ENCODE measurements at regions not wholly inside any gene's neighbourhood (a gene's known extent, or its start where the extent isn't known, plus 50 kb on each side); places are given as distances from the start of the nearest gene placed in this dataset.

- no peak for TF ChIP-seq SIN3A (IDR thresholded peaks at IDR 0.05; ENCODE audit: borderline replicate concordance, insufficient read depth, low read length)
Observed at GRCh38 chr11:56808326-56808725, 59.8 kb upstream of the OR9G4 start.

- TF ChIP-seq TAF1 (IDR thresholded peaks at IDR 0.05; ENCODE audit: borderline replicate concordance, insufficient read depth, low read length), result no peak
- no peak for TF ChIP-seq POLR2AphosphoS5 (IDR thresholded peaks at IDR 0.05; ENCODE audit: low read depth, low read length)
- no peak for TF ChIP-seq REST (IDR thresholded peaks at IDR 0.05; ENCODE audit: insufficient read depth in 1 of 2, low read depth in 2 of 2, low read length in 2 of 2)
- TF ChIP-seq FOXP2 (optimal IDR thresholded peaks at IDR 0.05; ENCODE audit: borderline replicate concordance, extremely low read depth, extremely low read length, insufficient read depth), result no peak
- no peak for TF ChIP-seq SIN3A (IDR thresholded peaks at IDR 0.05; ENCODE audit: borderline replicate concordance, insufficient read depth, low read length)
Observed at GRCh38 chr11:56799691-56800210, 51.3 kb upstream of the OR9G4 start.

All from PFSK-1 (cell line).